ENCODE measurements at regions not wholly inside any gene's neighbourhood (a gene's known extent, or its start where the extent isn't known, plus 50 kb on each side); places are given as distances from the start of the nearest gene placed in this dataset.
"Not testable (repeated sequence)": the region's sequence is repeated elsewhere in the genome, so short reads cannot be mapped to it uniquely, and the experiment has no call there.

DNA sequence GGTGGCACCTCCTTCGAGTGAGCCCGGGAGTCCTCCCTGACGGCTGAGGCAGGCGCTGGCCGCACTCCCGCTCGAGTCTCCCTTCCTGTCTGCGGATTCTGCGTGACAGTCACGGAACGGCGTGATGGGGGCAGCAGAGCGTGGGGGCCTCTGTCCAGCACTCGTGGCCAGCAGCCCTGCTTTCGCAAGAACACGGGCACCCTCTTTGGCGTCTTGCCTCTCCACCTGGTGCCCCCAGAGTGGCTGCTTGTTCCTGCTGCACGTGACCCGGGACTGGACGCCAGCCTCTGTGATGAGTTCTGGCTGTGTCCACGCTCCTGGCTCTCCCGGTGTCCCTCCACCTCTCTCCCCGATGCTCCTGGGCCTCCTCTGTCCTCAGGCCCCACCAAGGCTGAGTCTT lies 136.9 kb downstream of the TMEM121 start:
- DNase-seq: not testable (repeated sequence)

DNA sequence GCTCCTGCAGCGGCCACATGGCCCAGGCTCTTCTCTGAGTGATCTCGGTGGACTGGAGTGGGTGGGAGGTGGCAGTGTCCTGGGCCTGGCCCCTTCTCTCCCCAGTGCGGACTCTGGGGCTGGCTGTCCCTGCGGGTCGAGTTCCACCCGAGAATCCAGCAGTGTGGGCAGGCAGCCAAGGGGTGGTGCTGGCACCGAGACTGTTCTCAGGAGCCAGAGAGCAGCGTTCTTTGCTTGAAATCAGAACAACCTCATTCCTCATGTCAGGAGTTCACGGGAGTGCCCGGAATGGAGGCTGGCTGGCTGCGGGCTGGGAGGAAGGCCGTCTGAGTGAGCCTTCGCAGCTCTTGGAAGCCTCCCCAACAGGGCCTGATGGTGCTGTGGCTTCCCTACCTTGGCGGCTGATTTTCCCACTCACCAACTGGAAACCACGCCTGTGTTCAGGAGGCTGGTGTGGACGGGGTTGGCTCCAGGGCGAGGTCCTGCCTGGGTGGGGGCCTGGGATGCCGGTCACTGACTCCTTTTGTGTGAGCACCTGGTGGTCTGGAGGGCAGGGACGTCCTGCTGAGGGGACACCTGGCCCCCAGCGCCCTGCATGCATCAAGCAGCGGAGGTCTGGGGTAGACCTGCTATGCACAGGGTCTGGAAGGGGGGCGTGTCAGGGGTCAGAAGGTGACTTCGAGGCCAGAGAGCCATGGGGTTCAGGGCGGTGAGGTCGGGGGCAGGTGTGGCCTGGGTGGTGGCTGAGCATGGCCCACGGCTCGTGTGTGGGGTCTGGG lies 137.6 kb downstream of the TMEM121 start:
- not testable (repeated sequence) for DNase-seq

DNA sequence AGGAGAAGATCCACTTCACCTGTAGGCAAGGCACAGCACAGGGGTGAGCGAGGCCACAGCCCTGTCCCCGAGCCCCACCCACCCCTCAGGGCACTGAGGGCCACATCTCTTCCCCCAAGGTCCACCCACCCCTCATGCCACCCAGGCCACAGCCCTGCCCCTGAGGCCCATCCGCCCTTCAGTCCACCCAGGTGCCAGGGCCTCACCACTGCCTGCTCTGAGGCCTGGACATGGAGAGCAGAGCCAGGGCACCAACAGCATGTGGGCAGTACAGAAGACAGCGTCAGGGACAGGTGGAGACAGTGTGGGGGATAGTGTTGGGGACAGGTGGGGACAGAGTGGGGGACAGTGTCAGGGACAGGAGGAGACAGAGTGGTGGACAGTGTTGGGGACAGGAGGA lies 138.3 kb downstream of the TMEM121 start:
- no peak for DNase-seq

DNA sequence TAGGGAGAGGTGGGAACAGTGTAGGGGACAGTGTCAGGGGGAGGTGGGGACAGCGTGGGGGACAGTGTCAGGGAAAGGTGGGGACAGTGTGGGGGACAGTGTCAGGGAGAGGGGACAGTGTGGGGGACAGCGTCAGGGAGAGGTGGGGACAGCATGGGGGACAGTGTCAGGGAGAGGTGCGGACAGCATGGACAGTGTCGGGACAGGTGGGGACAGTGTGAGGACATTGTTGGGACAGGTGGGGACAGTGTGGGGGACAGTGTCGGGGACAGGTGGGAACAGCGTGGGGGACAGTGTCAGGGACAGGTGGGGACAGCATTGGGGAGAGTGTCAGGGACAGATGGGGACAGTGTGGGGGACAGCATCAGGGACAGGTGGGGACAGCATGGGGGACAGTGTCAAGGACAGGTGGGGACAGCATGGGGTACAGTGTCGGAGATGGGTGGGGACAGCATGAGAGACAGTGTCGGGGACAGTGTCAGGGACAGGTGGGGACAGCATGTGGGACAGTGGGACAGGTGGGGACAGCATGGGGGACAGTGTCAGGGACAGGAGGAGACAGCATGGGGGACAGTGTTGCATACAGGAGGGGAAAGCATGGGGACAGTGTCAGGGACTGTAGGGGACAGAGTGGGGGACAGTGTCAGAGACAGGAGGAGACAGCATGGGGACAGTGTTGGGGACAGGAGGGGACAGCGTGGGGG lies 139.0 kb downstream of the TMEM121 start:
- no peak for DNase-seq

DNA sequence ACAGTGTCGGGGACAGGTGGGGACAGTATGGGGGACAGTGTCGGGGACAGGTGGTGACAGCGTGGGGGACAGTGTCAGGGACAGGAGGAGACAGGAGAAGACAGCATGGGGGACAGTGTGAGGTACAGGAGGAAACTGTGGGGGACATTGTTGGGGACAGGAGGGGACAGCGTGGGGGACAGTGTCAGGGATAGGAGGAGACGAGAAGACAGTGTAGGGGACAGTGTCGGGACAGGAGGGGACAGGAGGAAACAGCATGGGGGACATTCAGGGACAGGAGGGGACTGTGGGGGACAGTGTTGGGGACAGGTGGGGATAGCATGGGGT lies 139.5 kb downstream of the TMEM121 start:
- no peak for DNase-seq

DNA sequence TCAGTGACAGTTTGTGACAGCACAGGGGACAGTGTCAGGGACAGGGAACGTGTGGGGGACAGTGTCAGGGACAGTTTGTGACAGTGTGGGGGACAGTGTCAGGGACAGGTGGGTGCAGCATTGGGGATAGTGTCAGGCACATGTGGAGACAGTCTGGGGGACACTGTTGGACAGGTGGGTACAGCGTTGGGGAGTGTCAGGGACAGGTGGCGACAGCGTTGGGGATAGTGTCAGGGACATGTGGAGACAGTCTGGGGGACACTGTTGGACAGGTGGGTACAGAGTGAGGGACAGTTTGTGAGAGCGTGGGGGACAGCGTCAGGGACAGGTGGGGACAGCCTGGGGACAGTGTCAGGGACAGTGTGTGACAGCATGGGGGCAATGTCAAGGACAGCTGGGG lies 140.0 kb downstream of the TMEM121 start:
- DNase-seq: no peak

DNA sequence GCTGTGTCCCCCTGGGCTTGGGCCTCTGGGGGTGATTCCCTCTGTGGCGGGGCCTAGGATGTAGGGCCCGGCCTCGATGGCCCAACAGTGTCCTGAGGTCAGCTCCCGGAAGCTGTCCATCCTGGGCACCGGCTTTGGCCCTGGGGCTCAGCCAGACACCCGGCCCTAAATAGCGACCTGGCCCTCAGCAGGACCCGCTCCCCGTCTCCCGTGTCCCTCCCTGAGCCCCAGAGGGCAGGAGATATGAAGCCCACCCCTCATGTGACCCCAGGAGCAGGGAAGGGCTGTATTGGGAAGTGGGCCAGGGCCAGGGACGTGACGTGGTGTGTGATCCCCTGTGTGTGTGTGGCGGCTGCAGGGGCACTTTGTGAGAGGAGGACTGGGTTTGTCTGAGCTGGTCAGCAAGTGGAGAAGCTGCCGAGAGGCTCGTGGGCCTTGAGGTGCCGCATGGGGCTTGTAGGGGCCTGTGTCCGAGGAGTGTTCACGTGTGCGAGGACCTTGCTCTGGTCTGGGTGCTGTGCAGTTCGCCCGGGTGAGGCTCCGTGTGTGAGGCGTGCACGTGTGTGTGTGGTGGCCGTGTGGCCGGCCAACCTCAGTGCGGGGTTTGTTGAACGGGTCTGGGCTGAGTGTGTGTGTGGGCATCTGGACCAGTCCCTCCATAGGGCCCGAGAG lies 140.7 kb downstream of the TMEM121 start:
- not testable (repeated sequence) for DNase-seq

DNA sequence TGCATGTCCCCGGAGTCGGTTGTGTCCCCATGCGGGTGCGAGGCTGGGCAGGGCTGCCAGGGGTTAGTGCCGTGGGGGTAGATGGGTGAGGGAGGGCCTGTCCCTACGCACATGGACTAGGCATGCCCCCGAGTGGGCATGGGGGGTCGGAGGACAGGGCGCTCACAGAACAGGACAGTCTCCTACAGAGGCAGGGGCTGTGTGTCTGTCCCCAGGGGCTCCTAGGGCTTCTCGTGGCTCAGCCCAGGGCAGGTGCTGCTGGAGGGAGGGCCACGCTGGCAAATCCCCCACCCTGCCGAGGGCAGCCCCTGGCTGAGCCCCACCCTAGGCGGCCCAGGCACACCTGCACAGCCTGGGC lies 141.3 kb downstream of the TMEM121 start:
- DNase-seq: not testable (repeated sequence)

DNA sequence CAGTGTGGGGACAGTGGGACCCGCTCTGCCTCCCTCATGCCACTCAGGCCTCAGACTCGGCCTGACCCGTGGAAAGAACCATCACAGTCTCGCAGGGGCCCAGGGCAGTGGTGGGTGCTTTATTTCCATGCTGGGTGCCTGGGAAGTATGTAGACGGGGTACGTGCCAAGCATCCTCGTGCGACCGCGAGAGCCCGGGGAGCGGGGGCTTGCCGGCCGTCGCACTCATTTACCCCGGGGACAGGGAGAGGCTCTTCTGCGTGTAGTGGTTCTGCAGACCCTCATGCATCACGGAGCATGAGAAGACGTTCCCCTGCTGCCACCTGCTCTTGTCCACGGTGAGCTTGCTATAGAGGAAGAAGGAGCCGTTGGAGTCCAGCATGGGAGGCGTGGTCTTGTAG lies 141.6 kb downstream of the TMEM121 start:
- not testable (repeated sequence) for DNase-seq

DNA sequence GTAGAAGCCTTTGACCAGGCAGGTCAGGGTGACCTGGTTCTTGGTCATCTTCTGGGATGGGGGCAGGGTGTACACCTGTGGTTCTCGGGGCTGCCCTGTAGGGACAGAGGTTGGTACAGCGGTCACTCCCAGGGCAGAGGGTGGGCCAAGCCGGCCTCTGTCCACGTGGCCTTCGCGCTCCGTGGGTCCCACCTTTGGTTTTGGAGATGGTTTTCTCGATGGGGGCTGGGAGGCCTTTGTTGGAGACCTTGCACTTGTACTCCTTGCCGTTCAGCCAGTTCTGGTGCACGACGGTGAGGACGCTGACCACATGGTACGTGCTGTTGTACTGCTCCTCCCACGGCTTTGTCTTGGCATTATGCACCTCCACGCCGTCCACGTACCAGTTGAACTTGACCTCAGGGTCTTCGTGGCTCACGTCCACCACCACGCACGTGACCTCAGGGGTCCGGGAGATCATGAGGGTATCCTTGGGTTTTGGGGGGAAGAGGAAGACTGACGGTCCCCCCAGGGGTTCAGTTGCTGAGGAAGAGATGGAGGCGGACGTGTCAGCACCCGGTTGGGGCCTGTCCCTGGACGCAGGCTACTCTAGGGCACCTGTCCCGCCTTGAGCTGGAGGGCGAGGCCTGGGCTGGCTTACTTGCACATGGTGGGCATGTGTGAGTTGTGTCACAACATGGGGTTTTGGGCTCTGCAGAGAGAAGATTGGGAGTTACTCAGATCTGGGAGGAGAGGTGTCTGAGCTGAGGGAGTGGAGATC lies 142.3 kb downstream of the TMEM121 start:
- DNase-seq: not testable (repeated sequence)

DNA sequence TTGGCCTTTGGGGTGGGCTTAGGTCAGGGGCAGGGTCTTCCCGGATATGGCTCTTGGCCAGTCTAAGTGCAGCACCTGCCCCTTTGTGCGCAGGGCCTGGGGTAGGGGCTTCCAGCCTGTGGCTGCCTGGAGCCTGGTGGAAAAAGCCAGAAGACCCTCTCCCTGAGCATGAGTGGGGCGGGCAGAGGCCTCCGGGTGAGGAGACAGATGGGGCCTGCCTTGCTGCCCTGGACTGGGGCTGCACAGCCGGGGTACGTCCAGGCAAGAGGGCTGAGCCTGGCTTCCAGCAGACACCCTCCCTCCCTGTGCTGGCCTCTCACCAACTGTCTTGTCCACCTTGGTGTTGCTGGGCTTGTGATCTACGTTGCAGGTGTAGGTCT lies 142.8 kb downstream of the TMEM121 start:
- DNase-seq: not testable (repeated sequence)

DNA sequence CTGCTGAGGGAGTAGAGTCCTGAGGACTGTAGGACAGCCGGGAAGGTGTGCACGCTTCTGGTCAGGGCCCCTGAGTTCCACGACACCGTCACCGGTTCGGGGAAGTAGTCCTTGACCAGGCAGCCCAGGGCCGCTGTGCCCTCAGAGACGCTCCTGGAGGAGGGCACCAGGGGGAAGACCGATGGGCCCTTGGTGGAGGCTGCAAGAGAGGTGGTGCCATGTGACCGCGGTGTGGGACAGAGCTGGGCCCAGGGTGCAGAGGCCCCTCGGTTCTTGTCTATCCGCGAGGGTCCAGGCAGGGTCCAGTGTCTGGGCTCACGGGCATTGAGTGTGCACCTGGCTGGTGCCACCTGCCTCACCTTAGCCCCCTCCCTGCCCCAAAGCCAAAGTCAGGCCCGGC lies 143.3 kb downstream of the TMEM121 start:
- not testable (repeated sequence) for DNase-seq

DNA sequence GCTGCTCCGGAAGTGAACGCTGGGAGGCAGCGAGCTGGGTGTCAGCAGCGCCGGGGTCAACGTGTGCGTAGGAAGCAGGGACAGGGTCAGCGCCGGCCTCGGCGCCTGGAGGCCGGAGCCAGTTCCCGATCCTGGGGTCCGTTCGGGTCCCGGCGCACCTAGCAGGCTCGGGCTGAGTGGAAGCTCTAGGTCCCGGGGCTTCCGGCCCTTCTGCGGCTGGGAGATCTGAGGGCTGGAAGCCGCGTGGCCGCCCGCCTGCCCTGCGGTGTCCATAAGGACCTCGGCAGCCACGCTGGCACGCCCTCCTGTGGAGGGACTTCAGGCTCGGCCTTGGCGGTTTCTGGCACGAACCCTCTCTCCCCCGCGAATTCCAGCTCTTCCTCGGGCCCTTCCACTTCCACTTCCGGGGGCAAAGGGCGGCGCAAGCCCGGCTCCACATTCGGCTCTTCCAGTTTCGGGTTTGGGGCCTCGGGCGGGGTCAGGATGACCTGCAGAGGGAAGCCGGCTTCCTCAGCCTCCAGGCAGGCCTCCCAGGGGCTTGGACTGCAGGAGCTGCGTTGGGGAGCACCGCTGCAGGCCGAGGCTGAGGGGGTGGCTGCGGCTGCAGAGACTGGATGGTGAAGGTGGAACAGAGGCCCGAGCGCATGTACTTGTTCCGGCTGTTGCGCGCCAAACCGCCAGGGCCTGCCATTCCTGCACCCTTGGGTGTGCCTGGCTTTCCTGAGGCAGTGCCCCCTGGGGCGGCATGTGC lies 146.2 kb downstream of the TMEM121 start:
- not testable (repeated sequence) for DNase-seq

DNA sequence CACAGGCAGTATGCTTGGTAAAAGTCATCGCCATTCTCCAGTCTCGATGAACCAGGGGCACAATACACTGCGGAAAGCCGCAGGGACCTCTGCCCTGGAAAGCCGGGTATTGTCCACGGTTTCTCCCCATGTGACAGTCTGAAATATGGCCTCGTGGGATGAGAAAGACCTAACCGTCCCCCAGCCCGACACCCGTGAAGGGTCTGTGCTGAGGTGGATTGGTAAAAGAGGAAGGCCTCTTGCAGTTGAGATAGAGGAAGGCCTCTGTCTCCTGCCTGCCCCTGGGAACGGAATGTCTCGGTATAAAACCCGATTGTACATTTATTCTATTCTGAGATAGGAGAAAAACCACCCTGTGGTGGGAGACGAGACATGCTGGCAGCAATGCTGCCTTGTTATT lies 149.1 kb downstream of the TMEM121 start:
- DNase-seq: not testable (repeated sequence)

DNA sequence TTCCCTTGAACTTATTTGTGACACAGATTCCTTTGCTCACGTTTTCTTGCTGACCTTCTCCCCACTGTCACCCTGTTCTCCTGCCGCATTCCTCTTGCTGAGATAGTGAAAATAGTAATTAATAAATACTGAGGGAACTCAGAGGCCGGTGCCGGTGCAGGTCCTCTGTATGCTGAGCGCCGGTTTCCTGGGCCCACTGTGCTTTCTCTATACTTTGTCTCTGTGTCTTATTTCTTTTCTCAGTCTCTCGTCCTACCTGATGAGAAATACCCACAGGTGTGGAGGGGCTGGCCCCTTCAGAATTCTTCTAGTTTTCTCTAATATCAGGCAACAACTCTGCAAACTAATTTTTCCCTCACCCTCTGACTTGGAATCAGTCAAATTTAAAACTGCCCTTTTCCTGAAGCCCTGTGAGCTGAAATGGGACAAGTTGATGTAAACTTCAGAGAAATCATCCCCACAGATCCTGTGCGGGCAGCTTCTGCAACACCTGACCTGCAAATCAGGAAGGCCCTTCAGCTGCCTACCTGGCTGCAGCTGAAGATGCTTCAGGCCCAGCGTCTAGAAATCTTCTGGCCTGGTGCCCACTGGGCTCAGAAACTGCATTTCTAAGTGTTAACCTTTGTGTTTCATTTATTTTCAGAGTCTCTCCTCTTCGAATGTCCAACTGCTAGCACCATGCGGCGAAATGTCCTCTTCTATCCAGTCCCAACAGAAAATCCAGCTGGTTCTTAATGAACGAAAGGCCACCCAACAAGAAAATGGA lies 149.7 kb downstream of the TMEM121 start:
- not testable (repeated sequence) for DNase-seq

DNA sequence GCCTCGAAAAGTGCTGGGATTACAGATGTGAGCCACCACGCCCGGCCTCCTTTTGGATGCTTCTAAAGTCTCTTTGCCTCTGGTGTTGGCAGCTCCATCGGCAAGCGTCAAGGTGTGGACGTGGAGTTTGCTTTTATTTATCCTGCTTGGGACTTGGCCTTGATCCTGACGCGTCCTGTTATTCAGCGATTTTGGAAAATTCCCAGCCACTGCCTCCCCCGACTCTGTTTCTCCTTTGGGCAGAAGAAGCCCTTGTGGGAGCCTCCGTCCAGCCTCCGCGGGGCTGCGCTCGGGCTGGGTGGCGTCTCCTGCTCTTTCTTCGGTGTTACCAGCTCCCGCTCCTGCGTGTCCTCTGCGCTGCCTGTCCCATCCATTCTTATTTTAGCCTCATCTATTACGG lies 151.7 kb downstream of the TMEM121 start:
- DNase-seq: not testable (repeated sequence)

DNA sequence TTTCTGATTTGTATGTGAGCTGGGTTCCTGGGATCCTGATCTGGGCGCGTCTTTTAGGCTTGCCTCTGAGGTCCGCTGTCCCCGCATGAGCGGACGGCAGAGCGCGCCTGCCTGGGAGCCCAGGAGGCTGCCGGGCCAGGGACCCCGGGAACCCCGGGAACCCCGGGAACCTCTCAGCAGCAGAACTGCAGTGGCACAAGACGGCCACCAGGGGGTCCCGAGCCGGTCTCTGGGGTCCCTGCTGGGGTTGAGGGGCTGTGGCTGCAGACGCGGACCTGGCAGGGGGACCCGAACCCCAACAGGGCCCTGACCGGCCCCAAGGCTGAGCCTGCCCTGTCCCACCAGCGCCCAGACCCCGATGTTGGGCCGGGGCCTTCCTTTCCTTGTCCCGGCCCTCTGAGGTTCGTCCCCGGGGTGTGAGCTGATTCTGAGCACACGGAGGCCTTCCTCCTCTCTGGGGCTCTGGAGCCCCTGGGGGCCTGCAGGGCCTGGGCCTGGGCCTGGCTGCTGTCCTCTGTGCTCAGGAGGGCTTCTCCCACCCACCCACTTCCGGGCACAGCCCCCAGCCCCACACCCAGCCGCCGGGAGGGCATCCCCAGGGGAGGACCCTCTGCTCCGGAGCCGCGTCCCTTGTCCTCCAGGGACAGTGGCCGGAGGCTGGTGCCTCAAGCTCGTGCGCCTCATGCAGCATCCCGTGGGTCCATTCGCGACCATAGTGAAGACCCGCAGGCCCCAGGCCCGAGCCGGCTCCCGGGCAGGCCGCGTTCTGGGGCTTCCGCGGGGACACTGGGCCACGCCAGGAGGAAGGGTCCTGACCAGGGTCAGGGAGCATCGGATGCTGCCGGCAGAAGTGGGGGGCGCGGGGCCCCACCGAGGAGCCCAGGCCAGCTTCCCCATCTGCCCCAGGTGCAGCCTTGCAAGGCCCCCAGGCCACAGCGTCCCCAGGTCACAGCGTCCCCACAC lies 152.9 kb downstream of the TMEM121 start:
- DNase-seq: not testable (repeated sequence)

DNA sequence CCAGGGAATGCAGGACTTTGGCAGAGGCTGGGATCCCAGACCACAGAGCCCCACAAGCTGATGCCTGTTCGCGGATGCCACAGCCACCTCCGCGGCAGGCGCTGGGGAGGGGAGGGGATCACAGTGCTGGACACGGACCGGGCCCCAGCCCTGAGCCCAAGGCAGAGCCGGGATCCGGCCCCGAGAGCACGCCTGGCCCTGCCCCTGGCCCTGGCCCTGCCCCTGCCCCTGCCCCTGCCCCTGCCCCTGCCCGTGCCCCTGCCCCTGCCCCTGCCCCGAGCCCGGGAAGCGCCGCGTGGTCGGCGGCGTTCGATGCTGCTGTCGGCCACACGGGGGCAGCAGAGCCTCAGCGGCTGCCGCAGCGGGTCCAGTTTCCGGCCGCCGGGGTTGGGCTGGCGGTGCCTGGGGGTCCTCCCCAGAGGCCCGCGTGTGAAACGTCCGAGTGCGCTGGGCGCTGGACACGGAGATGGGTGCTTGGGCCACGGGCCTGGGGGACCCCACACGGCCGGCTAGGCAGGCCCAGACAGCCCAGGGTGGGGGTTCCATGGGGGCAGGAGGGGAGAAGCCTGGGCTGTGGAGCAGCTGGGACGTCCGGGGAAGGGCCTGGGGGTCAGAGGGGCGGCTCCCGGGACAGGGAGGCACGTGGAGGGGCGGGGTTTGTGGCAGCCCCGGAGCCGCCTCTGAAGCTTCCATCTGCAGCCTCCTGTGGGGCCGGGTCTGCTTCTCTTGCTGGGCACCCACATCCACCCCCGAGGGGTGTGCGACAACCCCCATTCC lies 153.8 kb downstream of the TMEM121 start:
- DNase-seq: peak; percentile 17

DNA sequence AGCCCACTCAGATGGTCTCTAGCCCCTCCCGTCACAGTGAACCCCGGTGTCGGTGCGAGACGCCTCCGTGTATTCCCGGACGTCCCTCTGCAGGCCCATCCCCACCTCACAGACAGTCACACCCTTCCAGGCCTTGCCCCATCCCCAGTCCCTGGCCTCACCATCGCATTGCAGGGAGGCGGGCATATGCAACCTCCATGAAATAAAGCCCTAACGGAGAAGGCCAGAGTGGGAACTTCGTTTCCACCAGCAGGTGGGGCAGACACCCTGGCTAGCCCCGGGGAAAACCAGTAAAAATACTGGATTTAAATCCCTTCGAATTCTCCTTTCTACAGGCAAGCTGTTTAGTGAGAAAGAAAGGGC lies 154.3 kb downstream of the TMEM121 start:
- DNase-seq: not testable (repeated sequence)
